MM.1S (cell line): ENCODE measurements at regions not wholly inside any gene's neighbourhood (a gene's known extent, or its start where the extent isn't known, plus 50 kb on each side); places are given as distances from the start of the nearest gene placed in this dataset.

Experiments
- DNase-seq: peaks from one replicate; pipeline ENCODE4 v3.0.0-alpha.2; 2015
- H2AFZ ChIP-seq: fragments of 300-600 bp; sonication (generic); 2 replicates; pipeline ENCODE4 v1.6.0; 2016; ENCODE audit warnings: antibody characterized with exemption, low read length
- H3F3A ChIP-seq: fragments of 300-600 bp; sonication (generic); 2 replicates; pipeline ENCODE4 v1.6.1; 2016; ENCODE audit warnings: mild to moderate bottlenecking, antibody characterized with exemption, low read length, moderate library complexity, mixed read lengths; ENCODE audit not compliant: insufficient read depth
- H3K27ac ChIP-seq: fragments of 300-600 bp; sonication (generic); 2 replicates; pipeline ENCODE4 v1.5.1; 2016; ENCODE audit warnings: mild to moderate bottlenecking, low read length
- H3K27me3 ChIP-seq: fragments of 300-600 bp; sonication (generic); replicated peaks from 2 replicates; pipeline ENCODE4 v1.6.0; 2016; ENCODE audit warnings: low read length; ENCODE audit not compliant: insufficient read depth
- H3K36me3 ChIP-seq: fragments of 300-600 bp; sonication (generic); replicated peaks from 2 replicates; pipeline ENCODE4 v1.6.1; 2016; ENCODE audit warnings: mild to moderate bottlenecking, low read length, mixed read lengths; ENCODE audit not compliant: insufficient read depth
- H3K4me1 ChIP-seq: fragments of 300-600 bp; sonication (generic); 2 replicates; pipeline ENCODE4 v1.6.1; 2016; ENCODE audit warnings: low read length, mixed read lengths
- H3K4me2 ChIP-seq: fragments of 300-600 bp; sonication (generic); 2 replicates; pipeline ENCODE4 v1.6.0; 2016; ENCODE audit warnings: low read depth, low read length
- H3K4me3 ChIP-seq: fragments of 300-600 bp; sonication (generic); 2 replicates; pipeline ENCODE4 v1.5.1; 2016; ENCODE audit warnings: low read length, mixed read lengths
- H3K79me2 ChIP-seq: fragments of 300-600 bp; sonication (generic); 2 replicates; pipeline ENCODE4 v1.6.1; 2016; ENCODE audit warnings: mixed run types, low read length, mixed read lengths
- H3K9ac ChIP-seq: fragments of 300-600 bp; sonication (generic); 2 replicates; pipeline ENCODE4 v1.6.1; 2016; ENCODE audit warnings: low read length, mixed read lengths
- H3K9me2 ChIP-seq: fragments of 300-600 bp; sonication (generic); replicated peaks from 2 replicates; pipeline ENCODE4 v1.6.1; 2016; ENCODE audit warnings: mild to moderate bottlenecking, low read length, mixed read lengths; ENCODE audit not compliant: insufficient read depth
- H3K9me3 ChIP-seq: fragments of 300-600 bp; sonication (generic); replicated peaks from 2 replicates; pipeline ENCODE4 v1.6.1; 2016; ENCODE audit warnings: mild to moderate bottlenecking, low read length, mixed read lengths; ENCODE audit not compliant: insufficient read depth
- H4K20me1 ChIP-seq: fragments of 300-600 bp; sonication (generic); 2 replicates; pipeline ENCODE4 v1.6.1; 2016; ENCODE audit warnings: mild to moderate bottlenecking, low read length, moderate library complexity, mixed read lengths; ENCODE audit not compliant: insufficient read depth
- EZH2 ChIP-seq: fragments of 300-600 bp; sonication (generic); optimal IDR thresholded peaks from 2 replicates; pipeline ENCODE3; 2017; ENCODE audit warnings: low read depth, mild to moderate bottlenecking, antibody characterized with exemption, low read length, mixed read lengths
- EZH2phosphoT487 ChIP-seq: fragments of 300-600 bp; sonication (generic); IDR thresholded peaks from 2 replicates; pipeline ENCODE4 v1.6.1; 2018; ENCODE audit warnings: antibody characterized with exemption, low read length
- TF ChIP-seq, protein P1 (sequence below): fragments of 300-600 bp; sonication (generic); IDR thresholded peaks from 2 replicates; pipeline ENCODE4 v1.5.1; 2016; ENCODE audit warnings: antibody characterized with exemption, low read length, mixed read lengths

- Histone ChIP-seq H3K4me3 (no peak overlapping the region), H3K79me2 (no peaks in the 10 kb centered on the region), H3K9ac (no peak overlapping the region), H3K9me3 (no peaks in the 10 kb centered on the region), H3K36me3 (no peaks in the 10 kb centered on the region), H3K27me3 (no peaks in the 10 kb centered on the region), H2AFZ (no peak overlapping the region), H3K4me2 (no peak overlapping the region), H3K27ac (no peak overlapping the region), H3K9me2 (no peaks in the 10 kb centered on the region), H4K20me1 (no peaks in the 10 kb centered on the region), H3K4me1 (no peaks in the 10 kb centered on the region), H3F3A (no peaks in the 10 kb centered on the region)
- TF ChIP-seq EZH2 (no peak), EZH2phosphoT487 (no peak)
- TF ChIP-seq, protein P1, sequence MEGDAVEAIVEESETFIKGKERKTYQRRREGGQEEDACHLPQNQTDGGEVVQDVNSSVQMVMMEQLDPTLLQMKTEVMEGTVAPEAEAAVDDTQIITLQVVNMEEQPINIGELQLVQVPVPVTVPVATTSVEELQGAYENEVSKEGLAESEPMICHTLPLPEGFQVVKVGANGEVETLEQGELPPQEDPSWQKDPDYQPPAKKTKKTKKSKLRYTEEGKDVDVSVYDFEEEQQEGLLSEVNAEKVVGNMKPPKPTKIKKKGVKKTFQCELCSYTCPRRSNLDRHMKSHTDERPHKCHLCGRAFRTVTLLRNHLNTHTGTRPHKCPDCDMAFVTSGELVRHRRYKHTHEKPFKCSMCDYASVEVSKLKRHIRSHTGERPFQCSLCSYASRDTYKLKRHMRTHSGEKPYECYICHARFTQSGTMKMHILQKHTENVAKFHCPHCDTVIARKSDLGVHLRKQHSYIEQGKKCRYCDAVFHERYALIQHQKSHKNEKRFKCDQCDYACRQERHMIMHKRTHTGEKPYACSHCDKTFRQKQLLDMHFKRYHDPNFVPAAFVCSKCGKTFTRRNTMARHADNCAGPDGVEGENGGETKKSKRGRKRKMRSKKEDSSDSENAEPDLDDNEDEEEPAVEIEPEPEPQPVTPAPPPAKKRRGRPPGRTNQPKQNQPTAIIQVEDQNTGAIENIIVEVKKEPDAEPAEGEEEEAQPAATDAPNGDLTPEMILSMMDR: no peak
- DNase-seq: no peak
Observed at GRCh38 chr5:68387074-68387796, 171.7 kb downstream of the PIK3R1 start.

GRCh38 chr5:68389618-68390017 lies 174.1 kb downstream of the PIK3R1 start:
- Histone ChIP-seq H3K4me1 (0 out of 2 replicates have a peak, but pooled peaks cover 2% of the 10 kb centered on the region), H3K9ac (no peak overlapping the region), H4K20me1 (no peaks in the 10 kb centered on the region), H3K27ac (no peak overlapping the region), H3K27me3 (no peaks in the 10 kb centered on the region), H3K9me3 (no peaks in the 10 kb centered on the region), H2AFZ (no peak overlapping the region), H3K36me3 (no peaks in the 10 kb centered on the region), H3K9me2 (no peaks in the 10 kb centered on the region), H3K79me2 (no peaks in the 10 kb centered on the region), H3K4me2 (no peak overlapping the region), H3K4me3 (no peak overlapping the region), H3F3A (no peaks in the 10 kb centered on the region)
- TF ChIP-seq EZH2 (no peak), EZH2phosphoT487 (no peak)
- TF ChIP-seq, protein P1: no peak
- DNase-seq: no peak

DNA sequence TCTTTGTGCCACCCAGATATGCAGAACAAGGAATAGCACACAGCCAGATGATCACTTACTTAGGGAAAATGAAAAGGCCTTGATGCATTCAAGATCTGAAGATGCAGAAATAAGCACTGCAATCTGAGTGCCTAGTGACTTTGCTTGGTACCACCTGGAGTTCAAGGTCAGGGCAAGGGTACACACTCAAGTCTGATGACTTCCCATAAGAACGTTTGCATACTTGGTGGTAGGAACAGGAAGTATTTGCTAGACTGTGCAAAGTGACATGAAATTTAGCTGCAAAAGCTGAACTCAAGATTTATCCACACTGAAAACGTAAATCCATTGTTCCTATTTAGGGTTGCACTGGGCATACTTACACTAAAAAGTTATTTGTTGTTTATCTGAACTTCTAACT lies 177.1 kb downstream of the PIK3R1 start:
- Histone ChIP-seq H3K9ac (no peak overlapping the region), H3K27ac (no peak overlapping the region), H3F3A (no peaks in the 10 kb centered on the region), H3K4me2 (no peak overlapping the region), H3K4me1 (0 out of 2 replicates have a peak, but pooled peaks cover 2% of the 10 kb centered on the region), H3K4me3 (no peak overlapping the region), H4K20me1 (no peaks in the 10 kb centered on the region), H3K27me3 (no peaks in the 10 kb centered on the region), H3K9me3 (no peaks in the 10 kb centered on the region), H2AFZ (no peak overlapping the region), H3K36me3 (no peaks in the 10 kb centered on the region), H3K9me2 (no peaks in the 10 kb centered on the region), H3K79me2 (no peaks in the 10 kb centered on the region)
- TF ChIP-seq, protein P1: no peak
- TF ChIP-seq EZH2: no peak
- TF ChIP-seq EZH2phosphoT487: no peak
- DNase-seq: no peak
